Thoracic aorta (tissue), 2 donors: ENCODE measurements at regions not wholly inside any gene's neighbourhood (a gene's known extent, or its start where the extent isn't known, plus 50 kb on each side); places are given as distances from the start of the nearest gene placed in this dataset.
"Not testable (repeated sequence)": the region's sequence is repeated elsewhere in the genome, so short reads cannot be mapped to it uniquely, and the experiment has no call there.

Experiments
- ATAC-seq: fragments of 150-250 bp; one replicate; pipeline ENCODE4 v1.8.0; 2017; ENCODE audit warnings: low read depth; ENCODE audit not compliant: insufficient number of reproducible peaks, low FRiP score
- DNase-seq: peaks from one replicate; pipeline ENCODE4 v3.0.0-alpha.2; 2020; ENCODE audit warnings: low spot score
- H3K27ac ChIP-seq, 2 donors: fragments of 200-600 bp; sonication (generic); 1 replicate in 1 of 2; 2 replicates in 1 of 2; pipeline ENCODE4 v1.5.1; 2016; ENCODE audit warnings: mild to moderate bottlenecking in 2 of 2, moderate library complexity in 2 of 2
- H3K27me3 ChIP-seq: fragments of 200-600 bp; sonication (generic); replicated peaks from 2 replicates; pipeline ENCODE4 v1.6.0; 2016; ENCODE audit warnings: mild to moderate bottlenecking; ENCODE audit not compliant: insufficient read depth
- H3K36me3 ChIP-seq: fragments of 200-600 bp; sonication (generic); one replicate; pipeline ENCODE4 v1.5.1; 2016
- H3K4me1 ChIP-seq, 2 donors: fragments of 200-600 bp; sonication (generic); 1 replicate in 1 of 2; 2 replicates in 1 of 2; pipeline versions ENCODE4 v1.5.1 to v1.6.0; 2016; ENCODE audit warnings: low read depth in 2 of 2, mild to moderate bottlenecking in 1 of 2; ENCODE audit not compliant: control insufficient read depth in 1 of 2
- H3K4me3 ChIP-seq: fragments of 200-600 bp; sonication (generic); 2 replicates; pipeline ENCODE4 v1.5.1; 2016; ENCODE audit warnings: mild to moderate bottlenecking
- H3K9me3 ChIP-seq: fragments of 200-600 bp; sonication (generic); 2 replicates; pipeline ENCODE4 v1.5.1; 2016
- CTCF ChIP-seq: fragments of 200-600 bp; sonication (generic); IDR thresholded peaks from one replicate; pipeline ENCODE4 v1.5.1; 2019; ENCODE audit warnings: antibody characterized with exemption

GRCh38 chr2:104945866-104946265 lies 92.0 kb downstream of the POU3F3 start:
- DNase-seq (no peak), ATAC-seq (no peak)
- TF ChIP-seq CTCF, result no peak

GRCh38 chr2:104947456-104947855 lies 90.4 kb upstream of the MRPS9 start:
- H3K36me3 ChIP-seq, H3K27ac ChIP-seq, H3K27me3 ChIP-seq, H3K9me3 ChIP-seq, ATAC-seq, H3K4me3 ChIP-seq, DNase-seq, H3K4me1 ChIP-seq: not testable (repeated sequence)

More at GRCh38 chr2:104945866-104946265, 92.0 kb downstream of the POU3F3 start:
- no peak overlapping the region for H3K4me3 ChIP-seq
- H3K36me3 ChIP-seq, result no peaks in the 10 kb centered on the region
- H3K27me3 ChIP-seq, result no peaks in the 10 kb centered on the region
- H3K27ac ChIP-seq, result no peak overlapping the region
- no peaks in the 10 kb centered on the region for H3K4me1 ChIP-seq
- H3K9me3 ChIP-seq, result no peaks in the 10 kb centered on the region

GRCh38 chr2:104952976-104953375 lies 84.9 kb upstream of the MRPS9 start:
- H3K27me3 ChIP-seq, result no peaks in the 10 kb centered on the region
- TF ChIP-seq CTCF, result no peak
- no peak overlapping the region for H3K4me3 ChIP-seq
- H3K4me1 ChIP-seq, result no peaks in the 10 kb centered on the region
- no peaks in the 10 kb centered on the region for H3K36me3 ChIP-seq
- ATAC-seq, result no peak
- H3K9me3 ChIP-seq, result no peaks in the 10 kb centered on the region
- no peak overlapping the region for H3K27ac ChIP-seq
- no peak for DNase-seq

- no peak for TF ChIP-seq CTCF
Observed at GRCh38 chr2:104965900-104966299, 72.0 kb upstream of the MRPS9 start.

GRCh38 chr2:104969564-104969963 lies 68.3 kb upstream of the MRPS9 start:
- ATAC-seq, result no peak
- TF ChIP-seq CTCF, result no peak
- no peaks in the 10 kb centered on the region for H3K4me1 ChIP-seq
- H3K36me3 ChIP-seq, result no peaks in the 10 kb centered on the region
- no peak for DNase-seq
- no peaks in the 10 kb centered on the region for H3K27me3 ChIP-seq
- no peaks in the 10 kb centered on the region for H3K9me3 ChIP-seq
- H3K27ac ChIP-seq, result no peak overlapping the region
- H3K4me3 ChIP-seq, result no peak overlapping the region

More at GRCh38 chr2:104965900-104966299, 72.0 kb upstream of the MRPS9 start:
- H3K27ac ChIP-seq, result no peak overlapping the region
- H3K4me3 ChIP-seq, result no peak overlapping the region
- H3K9me3 ChIP-seq, result no peaks in the 10 kb centered on the region
- no peaks in the 10 kb centered on the region for H3K36me3 ChIP-seq
- DNase-seq, result no peak
- no peaks in the 10 kb centered on the region for H3K4me1 ChIP-seq
- no peak for ATAC-seq
- H3K27me3 ChIP-seq, result no peaks in the 10 kb centered on the region

- no peaks in the 10 kb centered on the region for H3K4me1 ChIP-seq
- no peak for DNase-seq
- H3K9me3 ChIP-seq, result no peaks in the 10 kb centered on the region
- no peak overlapping the region for H3K4me3 ChIP-seq
- H3K27me3 ChIP-seq, result no peaks in the 10 kb centered on the region
- TF ChIP-seq CTCF, result no peak
- no peak overlapping the region for H3K27ac ChIP-seq
- no peaks in the 10 kb centered on the region for H3K36me3 ChIP-seq
- ATAC-seq, result no peak
Observed at GRCh38 chr2:104975371-104975770, 62.5 kb upstream of the MRPS9 start.
